Epithelial cell of prostate (primary cell): ENCODE measurements at regions not wholly inside any gene's neighbourhood (a gene's known extent, or its start where the extent isn't known, plus 50 kb on each side); places are given as distances from the start of the nearest gene placed in this dataset.

Experiments
- DNase-seq: peaks from one replicate; pipeline ENCODE4 v3.0.0-alpha.2; 2011; ENCODE audit warnings: low read depth, low spot score
- H3K27ac ChIP-seq: fragments of 450-650 bp; 2 replicates; pipeline ENCODE4 v1.5.1; 2017; ENCODE audit warnings: mild to moderate bottlenecking

DNA sequence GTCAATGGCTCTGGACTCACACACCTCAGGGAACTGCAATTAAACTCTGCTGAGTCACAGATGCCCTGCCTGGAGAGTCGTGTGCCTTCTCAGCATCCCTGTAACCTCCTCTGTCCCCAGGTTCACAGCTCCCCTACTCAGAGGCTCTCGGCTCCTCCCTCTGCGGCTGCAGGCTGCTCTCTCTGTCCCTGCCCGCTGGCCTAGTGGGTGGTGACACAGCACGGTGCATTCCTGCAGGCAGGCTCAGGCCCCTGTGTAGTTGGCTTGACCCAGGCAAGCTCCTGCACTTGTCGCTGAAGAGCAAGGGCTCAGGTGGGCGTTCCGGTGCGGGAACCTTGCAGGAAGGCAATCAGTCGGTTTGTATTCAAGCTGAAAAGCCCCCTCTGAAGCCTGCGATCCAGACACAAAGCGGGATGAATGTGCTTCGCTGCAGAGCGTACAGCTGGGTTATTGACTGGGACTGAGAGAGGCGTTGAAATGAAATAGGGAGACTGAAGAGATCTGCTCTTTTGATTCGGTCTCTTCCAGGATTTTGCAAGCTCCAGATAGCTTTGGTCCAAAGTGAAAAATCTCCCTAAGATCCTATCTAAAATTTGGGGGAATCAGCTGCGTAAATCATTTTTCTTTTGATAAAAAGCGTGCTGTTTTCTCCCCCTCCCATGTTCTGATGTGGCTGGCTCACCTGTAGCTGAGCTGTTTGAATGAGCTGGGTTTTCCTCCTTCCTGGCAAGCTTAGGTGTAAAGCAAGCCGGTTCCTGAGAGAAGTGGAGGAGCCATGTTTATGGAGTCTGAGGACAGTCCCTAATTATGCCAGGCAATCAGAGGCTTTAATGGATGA, 208.7 kb upstream of the PHYHIPL start:
- DNase-seq: no peak
- H3K27ac ChIP-seq: no peak overlapping the region

DNA sequence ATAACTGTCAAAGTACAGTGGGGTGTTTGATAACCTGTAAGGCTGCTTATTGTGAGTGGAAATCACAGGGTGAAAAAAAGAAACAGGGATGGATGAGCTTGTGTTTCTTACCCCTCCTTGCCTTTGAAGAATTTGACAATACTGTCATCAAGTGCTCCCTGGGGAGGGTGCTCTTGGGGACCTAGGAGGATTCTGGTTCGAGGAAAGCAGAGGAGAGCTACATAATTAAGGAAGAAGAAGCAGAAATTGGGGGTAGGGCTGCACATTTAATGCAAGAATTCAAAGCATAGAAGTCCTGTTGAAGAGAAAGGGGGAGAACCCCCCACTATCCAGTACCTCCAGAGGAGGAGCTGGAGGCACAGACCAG, 208.1 kb upstream of the PHYHIPL start:
- no peak for DNase-seq
- no peak overlapping the region for H3K27ac ChIP-seq

DNA sequence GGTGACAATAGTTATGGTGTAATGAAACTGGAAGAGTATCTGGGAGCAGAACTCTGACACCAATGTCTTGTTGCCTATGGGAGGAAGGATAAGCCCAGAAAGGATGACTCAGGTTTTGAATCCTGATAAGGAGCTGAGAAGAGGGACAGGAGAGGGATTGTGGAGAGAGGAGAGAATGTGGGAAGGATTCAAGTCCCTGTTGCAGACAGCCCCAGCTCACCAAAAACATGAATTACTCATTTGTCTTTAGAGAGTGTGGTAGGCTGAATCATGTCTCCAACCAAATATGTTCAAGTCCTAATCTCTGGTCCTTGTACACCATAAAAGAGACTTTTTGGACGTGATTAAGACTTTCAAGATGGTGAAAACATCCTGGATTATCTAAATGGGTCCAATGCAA, 206.9 kb upstream of the PHYHIPL start:
- no peak overlapping the region for H3K27ac ChIP-seq
- DNase-seq: no peak

DNA sequence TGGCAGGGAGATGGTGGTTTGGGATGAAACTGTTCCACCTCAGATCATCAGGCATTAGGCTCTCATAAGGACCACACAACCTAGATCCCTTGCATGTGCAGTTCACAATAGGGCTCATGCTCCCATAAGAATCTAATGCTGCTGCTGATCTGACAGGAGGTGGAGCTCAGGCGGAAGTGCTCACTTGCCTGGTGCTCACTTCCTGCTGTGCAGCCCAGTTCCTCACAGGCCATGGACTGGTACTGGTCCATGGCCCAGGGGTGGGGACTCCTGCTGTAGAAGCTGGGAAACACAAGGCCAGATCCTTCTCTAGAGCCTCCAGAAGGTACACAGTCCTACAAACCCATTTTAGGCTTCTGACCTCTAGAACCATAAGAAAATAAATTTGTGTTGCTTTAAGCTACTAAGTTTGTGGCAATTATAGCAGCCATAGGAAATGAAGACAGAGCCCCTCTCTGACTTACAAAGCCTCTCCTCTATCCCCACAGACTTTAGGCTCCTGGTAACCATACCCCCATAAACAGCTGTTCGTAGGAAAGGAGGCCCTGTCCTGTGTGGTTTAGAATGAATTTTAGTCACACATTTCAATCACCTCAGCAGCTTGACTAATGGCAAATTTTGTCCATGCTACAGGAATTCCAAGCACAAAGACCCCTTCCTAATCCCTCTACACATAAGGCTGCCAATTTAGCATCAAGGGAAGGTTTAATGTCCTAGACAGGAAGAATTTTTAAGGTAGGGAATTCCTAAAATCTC, 206.1 kb upstream of the PHYHIPL start:
- no peak overlapping the region for H3K27ac ChIP-seq
- DNase-seq: no peak

DNA sequence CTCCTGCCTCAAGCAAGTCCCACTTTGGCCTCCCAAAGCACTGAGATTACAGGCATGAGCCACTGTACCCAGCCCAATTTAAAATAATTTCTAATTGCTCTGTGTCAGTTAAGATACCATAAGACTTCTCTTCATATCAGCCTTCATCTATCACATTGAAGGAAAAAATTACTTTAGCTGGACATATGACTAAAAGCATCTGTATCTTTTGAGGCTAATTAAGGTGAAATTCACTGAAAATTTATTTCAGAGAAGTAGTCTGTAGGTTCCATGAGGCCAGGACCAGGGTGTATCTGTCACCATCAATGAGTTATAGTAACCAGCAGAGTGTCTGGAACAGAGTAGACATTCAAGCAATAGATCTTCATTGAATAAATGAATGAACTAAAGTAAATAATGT, 205.2 kb upstream of the PHYHIPL start:
- DNase-seq: no peak
- no peak overlapping the region for H3K27ac ChIP-seq

DNA sequence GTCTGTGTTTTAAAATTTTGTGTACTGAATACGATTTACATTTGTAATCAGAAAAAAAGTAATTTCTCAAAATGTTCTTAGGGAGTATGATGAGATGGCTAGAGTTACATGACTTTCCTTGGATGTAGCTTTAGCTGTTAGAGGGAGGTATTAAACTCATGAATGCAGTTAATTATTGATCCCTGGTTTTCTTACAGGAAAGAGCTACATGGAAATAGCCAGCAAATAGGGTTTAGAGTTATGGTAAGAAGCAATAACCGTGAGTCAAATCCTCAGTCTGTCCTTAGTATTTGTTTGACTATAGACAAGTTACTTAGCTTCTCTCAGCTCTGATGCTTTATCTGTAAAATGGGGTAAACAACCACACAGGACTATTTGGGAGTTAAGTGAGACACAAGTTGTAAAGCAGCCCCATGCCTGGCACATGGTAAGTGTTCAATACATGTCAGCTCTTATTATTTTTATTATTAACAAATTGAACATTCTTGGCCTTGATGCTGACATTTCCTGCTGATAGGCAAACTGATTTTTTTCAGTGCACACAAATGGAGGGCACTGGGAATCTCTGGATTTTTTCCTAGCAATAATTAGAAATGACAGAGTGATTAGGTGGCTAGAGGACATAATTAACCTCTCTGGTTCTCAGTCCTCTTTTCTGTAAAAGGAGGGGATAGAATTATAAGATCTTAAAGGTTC, 204.5 kb upstream of the PHYHIPL start:
- H3K27ac ChIP-seq: no peak overlapping the region
- DNase-seq: no peak

DNA sequence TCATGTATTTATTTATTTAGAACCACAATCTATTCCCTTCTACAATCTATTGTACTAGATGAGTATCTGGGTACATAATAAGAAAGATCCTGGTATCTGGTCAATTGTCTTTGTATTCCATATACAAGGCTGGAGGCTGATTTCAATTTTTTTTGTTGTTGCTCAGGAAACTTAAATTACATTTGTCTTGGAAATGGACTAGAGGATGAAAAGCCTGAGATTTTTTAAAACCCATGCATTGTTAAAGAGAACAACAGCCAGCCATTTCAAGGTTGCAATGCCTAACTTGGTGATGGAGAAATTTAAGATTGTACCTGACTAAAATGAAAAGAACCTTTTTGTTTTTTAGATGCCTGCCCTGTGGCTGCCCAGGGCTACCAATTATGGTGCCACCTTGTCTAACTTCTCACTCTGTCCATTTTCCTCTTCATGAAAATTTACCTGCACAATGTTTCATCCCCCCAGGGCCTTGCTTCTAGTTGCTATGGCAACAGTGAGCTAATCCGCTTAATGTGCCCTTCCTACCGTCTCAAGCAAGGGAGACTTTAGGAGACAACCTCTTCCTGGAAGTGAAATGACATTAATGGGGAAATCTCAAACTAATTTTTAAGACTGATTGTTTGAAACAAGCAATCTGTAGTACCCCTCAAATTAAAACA, 203.7 kb upstream of the PHYHIPL start:
- H3K27ac ChIP-seq: no peak overlapping the region
- no peak for DNase-seq

DNA sequence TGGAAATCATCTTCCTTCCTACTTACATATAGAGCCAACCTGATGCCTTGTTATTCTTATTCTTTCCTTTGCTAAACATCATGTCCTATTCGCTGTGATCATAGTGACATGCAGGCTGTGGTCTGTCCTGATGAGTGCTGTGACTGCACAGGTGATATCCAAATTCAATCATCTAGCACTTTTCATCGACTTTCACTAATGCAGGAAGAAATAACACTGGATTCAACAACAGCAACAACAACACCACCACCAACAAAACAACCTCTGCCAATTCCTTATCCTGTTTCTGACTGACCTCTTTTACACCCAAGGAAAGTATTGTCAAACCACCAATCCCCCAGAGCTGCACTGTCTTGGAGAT, 203.2 kb upstream of the PHYHIPL start:
- DNase-seq: no peak
- no peak overlapping the region for H3K27ac ChIP-seq

DNA sequence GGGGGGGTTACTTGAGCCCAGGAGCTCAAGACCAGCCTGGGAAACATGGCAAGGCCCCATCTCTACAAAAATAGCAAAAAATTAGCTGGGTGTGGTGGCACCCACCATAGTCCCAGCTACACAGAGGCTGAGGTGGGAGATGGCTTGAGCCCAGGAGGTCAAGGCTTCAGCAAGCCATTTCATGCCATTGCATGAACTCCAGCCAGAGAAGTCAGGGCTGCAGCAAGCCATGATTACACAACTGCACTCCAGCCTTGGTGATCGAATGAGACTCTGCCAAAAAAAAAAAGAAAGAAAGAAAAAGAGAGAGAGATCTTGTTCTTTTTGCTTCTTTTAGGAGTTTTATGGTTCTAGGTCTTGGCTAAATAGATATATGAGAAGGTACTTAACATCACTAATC, 200.2 kb upstream of the PHYHIPL start:
- no peak overlapping the region for H3K27ac ChIP-seq

DNA sequence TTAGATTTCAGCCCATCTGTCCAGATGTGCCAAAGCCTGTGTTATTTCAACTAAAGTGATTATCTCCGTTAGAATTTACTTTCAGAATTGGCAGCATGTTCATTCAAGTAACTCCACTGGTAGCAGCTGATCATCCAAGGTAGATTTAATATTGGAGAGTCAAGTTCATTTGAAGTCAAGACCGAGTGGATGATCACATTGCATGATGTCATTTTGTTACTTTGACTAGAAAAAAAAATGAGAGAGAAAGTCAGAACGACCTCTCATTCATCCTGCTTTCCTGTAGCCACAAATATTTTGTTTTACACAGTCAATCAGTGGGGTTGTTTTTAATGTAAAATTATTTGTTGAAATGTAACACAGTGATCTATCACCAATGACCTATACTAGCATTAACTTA, 196.7 kb upstream of the PHYHIPL start:
- no peak for DNase-seq
- no peak overlapping the region for H3K27ac ChIP-seq

More for the DNA sequence above, 200.2 kb upstream of the PHYHIPL start:
- no peak for DNase-seq

DNA sequence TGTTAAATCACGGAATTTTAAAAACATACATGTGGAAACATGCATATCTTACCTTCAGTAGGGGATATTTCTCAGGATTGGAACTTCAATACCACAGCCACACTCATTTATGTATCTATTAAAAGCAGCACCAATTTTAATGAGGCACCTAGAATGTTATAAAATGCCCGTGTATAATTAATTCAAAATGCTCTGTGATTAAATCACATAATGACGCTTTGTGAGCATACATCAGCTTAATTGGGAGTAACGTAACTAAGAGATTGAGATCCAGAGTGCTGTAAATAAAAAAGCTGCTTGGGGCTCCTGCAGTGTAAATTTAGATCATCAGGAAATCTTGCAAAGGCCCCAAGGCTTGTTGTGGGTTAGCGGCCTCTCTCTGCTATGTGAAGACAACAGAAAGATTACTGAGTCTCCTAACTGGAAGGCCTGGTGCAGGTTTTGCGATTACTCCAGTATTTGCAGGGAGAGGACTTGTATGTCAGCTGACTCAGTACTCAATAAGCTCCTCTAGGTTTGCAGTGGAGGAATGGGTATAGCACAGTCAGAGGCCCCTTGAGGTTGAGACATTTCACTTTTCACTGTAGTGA, 195.5 kb upstream of the PHYHIPL start:
- DNase-seq: no peak
- no peak overlapping the region for H3K27ac ChIP-seq

DNA sequence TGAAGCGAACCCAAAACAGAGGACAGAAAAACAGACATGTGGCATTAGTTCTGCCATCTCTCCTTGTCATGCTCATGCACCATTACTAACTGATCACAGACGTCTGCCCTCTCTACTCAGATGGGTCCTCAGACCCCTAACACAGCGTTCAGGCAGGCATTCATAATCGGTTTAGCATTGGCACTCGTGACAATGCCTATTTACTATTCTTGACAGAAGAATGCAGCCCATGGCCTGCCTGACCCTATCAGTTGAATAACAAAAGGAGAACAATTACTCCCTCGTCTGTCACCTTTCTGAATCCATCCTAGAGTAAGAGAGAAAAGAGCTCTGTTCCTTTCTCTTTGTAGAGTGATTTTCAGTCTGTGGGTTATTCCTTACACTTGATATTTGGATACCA, 194.6 kb upstream of the PHYHIPL start:
- no peak overlapping the region for H3K27ac ChIP-seq
- DNase-seq: no peak

DNA sequence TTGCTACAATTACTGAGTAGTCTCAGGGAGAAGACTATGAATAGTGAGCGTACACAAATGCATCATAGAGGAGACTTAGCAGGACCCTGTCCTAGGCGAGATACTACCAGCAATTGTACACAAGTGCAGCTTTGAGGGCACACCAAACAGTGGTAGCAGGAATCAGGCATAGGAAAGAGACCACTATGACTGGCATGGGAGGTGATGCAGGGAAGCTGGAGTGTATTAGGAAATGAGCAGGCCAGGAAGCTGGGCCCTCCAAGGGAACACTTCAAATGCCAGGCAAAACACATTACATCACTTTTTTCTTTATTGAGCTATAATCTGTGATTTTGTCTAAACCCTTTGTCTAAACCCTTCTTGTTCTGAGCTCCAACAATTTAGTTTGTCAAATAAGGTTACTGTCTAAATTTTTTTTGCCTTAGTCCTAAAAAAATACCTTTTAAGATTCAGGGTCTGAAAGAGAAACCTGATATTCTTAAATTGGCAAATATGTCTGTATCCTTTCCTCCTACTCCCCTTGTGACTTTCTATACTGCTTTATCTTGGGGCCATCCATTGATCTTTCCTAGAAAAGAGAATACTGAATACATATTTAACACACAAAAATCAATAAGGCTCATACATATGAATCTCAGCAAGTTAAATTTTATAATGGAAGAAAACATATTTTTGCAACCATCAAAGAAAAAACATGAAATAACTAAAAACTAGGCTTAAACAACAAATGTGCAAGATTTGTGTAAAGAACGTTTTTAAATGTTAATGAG, 193.8 kb upstream of the PHYHIPL start:
- no peak for DNase-seq
- no peak overlapping the region for H3K27ac ChIP-seq

DNA sequence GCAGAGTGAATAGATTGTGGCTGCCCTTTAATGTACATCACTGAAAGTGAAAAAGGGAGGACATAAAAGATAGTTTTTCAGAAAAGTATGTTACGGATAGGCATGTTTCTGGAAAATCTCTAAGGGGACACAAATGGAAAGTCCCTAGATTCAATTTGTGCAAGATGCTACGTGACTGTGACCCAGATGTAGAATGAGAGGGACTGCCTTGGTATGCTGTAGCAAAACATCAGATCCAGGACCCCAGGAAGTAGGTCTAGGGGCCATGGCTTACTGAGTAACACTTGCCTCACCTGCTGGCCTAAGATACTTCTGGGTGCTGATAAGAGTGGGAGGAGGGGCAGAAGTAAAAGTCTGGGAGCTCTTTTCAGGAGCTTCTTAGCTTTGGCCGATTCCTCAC, 191.2 kb upstream of the PHYHIPL start:
- no peak for DNase-seq
- H3K27ac ChIP-seq: no peak overlapping the region

DNA sequence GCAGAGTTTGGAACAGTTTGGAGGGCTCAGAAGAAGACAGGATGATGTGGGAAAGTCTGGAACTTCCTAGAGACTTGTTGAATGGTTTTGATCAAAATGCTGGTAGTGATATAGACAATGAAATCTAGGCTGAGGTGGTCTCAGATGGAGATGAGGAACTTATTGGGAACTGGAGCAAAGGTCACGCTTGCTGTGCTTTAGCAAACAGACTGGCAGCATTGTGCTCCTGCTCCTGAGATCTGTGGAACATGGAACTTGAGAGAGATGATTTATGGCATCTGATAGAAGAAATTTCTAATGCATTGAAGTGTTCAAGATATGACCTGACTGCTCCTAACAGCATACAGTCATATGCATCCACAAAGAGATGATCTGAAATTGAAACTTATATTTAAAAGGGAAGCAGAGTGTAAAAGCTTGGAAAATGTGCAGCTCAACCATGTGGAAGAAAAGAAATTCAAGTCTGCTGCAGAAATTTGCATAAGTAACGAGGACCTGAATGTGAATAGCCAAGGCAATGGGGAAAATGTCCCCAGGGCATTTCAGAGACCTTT, 186.9 kb upstream of the PHYHIPL start:
- no peak overlapping the region for H3K27ac ChIP-seq
- no peak for DNase-seq

DNA sequence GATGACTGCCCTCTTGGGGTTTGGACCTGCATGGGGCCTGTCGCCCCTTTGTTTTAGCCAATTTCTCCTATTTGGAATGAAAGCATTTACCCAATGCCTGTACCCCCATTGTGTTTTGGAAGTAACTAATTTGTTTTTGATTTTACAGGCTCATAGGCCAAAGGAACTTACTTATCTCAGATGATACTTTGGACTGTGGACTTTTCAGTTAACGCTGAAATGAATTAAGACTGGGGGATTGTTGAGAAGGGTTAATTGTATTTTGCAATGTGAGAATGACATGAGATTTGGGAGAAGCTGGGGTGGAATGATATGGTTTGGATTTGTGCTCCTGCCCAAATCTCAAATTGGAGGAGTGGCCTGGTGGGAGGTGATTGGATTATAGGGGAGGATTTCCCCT, 185.8 kb upstream of the PHYHIPL start:
- no peak overlapping the region for H3K27ac ChIP-seq
- no peak for DNase-seq

DNA sequence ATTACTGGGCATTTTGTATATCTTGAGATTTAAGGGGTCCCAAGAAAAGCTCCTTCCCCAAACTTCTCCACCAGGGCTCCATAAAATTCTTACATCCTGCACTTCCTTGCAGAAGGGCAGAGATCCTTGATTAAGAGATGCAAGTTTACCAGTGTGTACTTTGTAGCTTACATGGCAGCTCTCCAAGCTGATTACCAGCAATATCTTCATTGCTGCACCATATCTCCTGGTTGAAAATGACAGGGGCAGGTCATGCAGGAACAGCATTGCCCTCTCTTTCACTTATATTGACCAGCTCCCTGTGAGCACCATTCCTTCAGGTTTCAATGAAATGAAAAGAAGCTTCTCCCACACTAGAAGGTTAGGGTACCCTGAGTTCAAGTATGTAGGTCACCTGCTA, 184.6 kb upstream of the PHYHIPL start:
- no peak overlapping the region for H3K27ac ChIP-seq
- DNase-seq: no peak

DNA sequence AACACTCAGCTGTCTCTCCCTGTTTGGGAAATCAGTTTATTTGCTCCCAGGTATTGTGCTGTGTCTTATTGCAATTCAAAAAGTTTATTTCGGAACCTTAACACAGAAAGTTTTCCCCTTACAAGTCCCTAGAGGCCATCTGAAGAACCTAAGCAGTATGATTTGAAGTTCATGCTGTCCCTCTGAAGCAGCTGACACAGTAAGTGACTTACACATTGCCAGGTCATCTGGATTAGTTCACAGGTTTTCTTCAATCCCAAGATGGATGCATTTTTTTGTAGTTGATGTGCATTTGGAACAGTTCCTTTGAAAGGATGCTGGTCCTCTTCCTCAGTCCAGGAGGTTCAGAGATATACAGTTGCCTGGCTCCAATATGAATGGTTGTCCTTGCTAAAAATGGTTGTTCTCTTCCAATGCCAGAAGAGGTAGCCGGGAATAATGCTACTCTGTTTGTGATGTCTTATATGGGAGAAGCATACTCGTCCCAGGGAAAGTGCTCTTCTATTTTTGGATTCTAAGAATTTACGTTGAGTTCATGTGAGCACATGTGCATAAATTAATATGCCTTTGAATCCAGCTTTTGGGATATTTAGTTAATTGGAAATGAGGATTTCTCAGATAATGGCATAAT, 183.5 kb upstream of the PHYHIPL start:
- DNase-seq: no peak
- H3K27ac ChIP-seq: no peak overlapping the region
